ENCODE measurements at regions not wholly inside any gene's neighbourhood (a gene's known extent, or its start where the extent isn't known, plus 50 kb on each side); places are given as distances from the start of the nearest gene placed in this dataset.
"Not testable (repeated sequence)": the region's sequence is repeated elsewhere in the genome, so short reads cannot be mapped to it uniquely, and the experiment has no call there.

DNA sequence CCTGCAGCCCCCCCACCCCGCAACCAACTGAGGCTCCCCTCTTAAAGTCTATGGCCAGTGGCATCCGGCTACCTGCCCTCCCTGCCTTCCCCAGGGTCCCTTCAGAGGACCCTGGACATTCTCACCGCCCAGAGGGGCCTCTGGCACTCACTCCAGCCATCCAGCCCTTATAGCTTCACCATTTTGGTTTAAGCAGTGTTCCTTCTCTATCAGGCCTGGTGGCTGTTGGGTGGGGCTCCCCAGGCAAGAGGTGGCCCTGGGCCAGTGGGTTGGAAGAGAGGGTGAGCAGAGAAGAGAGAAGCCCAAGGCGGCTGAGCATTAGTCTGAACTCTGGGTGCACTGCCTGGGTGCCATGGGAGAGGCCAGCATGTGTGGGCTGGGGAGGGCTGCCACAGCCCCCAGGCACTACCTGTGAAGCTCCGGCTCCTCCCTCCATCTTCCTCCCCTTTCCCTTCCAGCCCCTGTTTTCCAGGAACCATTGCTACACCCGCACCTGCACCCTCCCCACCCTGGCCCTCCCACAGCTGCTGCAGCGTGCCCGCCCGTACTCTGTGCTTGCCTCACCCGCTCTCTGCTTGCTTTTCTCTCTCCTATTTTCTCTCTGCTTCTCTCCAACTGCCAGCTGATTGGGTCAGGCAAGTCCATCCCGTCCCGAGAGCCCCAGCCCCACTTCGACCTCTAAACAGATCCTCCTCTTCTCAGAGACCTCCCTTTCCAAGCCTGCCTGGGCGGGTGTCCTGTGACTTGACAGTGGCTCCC lies 168.2 kb downstream of the TBC1D2B start:
- no peak for DNase-seq

GRCh38 chr15:77908752-77909111 lies 168.8 kb downstream of the TBC1D2B start:
- not testable (repeated sequence) for DNase-seq

GRCh38 chr15:77907824-77908751 lies 169.4 kb downstream of the TBC1D2B start:
- DNase-seq = peak; percentile 37

- DNase-seq = not testable (repeated sequence)
These were observed 171.2 kb downstream of the TBC1D2B start for GRCh38 chr15:77906062-77906990.

DNA sequence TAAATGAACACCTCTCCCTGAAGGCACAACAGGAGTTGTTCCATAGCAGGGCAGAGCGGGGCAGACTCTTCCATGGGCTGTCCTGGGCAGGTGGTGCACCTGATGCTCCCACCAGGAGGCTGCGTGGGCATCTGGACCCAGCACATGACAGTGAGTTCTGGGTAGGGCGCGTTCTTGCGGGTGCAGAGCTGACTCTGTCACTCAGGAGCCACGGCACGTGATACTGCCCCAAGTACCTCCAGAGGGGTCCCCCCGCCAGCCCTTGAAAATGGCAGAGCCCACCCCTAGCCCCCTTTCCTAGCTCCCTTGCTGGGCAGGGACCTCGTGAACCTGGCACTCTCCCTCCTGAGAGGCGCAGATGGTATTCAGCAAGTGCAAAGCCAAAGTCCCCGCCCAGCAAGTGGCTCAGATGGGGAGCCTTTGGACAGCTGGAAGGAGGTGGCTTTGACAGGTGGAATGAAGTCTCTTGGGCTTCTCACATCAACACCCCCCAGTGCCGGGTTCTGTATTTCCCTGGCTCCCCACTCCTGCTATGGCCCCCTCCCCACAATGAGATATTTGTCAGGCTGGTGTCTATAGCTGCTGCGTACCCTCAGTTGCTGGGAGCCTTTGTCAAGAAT lies 172.1 kb downstream of the TBC1D2B start:
- no peak for DNase-seq

- no peak for DNase-seq
These were observed 172.6 kb downstream of the TBC1D2B start for GRCh38 chr15:77904901-77905300.

GRCh38 chr15:77904436-77904821 lies 173.1 kb downstream of the TBC1D2B start:
- no peak for DNase-seq

DNA sequence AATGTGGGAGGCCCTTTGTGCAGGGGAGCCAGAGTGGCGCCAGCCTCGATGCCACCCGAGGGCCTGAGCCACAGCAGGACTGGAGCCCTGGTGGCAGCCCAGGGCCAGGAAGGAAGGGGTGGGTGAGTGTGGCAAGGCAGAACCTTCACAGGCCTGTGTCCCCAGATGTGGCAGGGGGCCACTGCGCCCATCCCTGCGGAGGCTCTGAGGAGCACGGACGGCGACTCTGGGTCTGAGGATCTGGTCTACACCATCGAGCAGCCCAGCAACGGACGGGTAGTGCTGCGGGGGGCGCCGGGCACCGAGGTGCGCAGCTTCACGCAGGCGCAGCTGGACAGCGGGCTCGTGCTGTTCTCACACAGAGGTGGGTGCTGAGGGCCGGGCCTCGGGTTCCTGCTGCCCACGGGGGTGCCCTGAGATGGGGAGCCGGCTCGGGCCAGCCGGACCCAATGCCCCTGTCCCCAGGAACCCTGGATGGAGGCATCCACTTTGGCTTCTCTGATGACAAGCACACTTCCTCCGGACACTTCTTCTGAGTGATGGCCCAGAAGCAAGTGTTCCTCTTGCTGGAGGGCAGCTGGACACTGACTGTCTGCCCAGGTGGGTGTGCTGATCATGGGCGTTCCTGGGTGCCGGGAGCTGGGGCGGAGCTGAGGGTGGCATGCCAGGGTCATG lies 173.6 kb downstream of the TBC1D2B start:
- DNase-seq = not testable (repeated sequence)

DNA sequence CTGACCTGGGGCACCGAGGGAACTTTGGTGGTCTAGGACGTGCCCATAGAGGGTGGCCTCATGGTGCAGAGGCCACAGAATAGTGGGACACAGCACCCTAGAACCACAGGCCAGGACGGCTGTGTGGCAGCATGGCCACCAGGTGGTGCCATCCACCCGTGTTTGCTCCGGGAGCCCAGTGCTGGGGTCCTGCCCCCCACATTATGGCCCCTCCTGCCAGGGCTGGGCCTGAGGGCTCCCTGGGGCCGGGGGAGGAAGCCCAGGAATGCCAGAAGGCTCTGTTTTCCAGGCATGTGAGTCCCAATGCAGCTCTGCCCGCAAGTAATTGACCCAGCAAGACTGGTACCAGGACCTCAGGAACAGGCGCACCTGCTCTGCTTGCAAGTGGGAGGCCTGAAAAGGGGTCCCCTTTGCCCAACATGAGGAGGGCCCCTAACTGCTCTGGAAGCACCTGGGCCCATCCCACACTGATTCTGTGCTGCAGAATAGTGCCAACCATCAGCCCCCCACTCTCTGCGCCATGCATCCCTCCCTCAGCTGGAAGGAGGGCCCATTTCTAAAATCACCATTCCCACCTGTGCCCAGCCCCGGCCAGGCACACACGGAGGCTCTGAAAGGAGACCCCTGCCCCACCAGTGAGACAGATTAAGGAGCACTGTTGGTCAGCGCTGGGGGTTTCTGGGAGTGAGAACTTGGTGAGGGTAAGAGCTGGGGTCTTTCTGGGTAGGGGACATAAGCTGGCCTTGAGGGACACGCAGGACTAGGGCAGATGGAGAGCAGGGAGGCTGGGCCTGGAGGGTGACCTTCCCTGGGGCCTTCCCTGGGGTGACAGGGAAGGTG lies 174.4 kb downstream of the TBC1D2B start:
- not testable (repeated sequence) for DNase-seq

- no peak for DNase-seq
These were observed 175.4 kb downstream of the TBC1D2B start for GRCh38 chr15:77901921-77902750.

DNA sequence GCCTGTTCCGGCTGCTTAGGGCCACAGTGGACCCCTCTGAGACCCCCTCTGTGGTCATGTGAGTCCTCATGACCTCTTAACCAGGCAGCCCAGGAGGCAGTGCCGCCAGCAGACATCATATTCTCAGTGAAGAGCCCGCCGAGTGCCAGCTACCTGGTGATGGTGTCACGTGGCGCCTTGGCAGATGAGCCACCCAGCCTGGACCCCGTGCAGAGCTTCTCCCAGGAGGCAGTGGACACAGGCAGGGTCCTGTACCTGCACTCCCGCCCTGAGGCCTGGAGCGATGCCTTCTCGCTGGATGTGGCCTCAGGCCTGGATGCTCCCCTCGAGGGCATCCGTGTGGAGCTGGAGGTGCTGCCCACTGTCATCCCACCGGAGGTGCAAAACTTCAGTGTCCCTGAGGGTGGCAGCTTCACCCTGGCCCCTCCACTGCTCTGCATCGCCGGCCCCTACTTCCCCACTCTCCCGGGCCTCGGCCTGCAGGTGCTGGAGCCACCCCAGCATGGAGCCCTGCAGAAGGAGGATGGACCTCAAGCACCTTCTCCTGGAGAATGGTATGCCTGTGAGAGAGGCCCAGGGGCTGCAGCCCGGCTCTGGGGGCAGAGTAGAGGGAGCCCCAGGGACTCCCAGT lies 176.1 kb downstream of the TBC1D2B start:
- DNase-seq = no peak

- not testable (repeated sequence) for DNase-seq
These were observed 177.1 kb downstream of the TBC1D2B start for GRCh38 chr15:77900331-77900963.

DNA sequence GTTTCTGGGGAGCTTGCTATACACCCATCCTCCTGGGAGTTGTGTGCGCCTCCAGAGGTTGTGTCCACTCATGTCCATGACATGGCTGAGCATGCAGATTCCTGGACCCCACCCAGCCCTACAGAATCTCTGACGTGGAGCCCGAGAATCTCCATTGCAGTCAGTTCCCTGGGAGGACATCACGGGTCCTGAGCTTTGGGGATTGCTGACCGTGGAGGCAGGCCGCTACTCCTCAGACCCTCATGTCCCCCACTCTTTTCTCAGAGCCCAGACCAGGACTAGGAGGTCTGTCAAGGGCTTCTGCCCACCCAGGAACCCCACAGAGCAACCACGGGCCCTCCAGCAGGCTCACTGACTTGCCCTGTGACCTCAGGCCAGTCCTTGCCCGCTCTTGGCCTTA lies 177.7 kb downstream of the TBC1D2B start:
- not testable (repeated sequence) for DNase-seq

- no peak for DNase-seq
These were observed 178.4 kb downstream of the TBC1D2B start for GRCh38 chr15:77898811-77899730.

- DNase-seq = no peak
These were observed 179.6 kb downstream of the TBC1D2B start for GRCh38 chr15:77897896-77898406.

- DNase-seq = not testable (repeated sequence)
These were observed 180.2 kb downstream of the TBC1D2B start for GRCh38 chr15:77897113-77897895.

All from DMS 273 treated with DMSO at 0.1 percent for 48 hours (cell line).